ENCODE measurements at regions not wholly inside any gene's neighbourhood (a gene's known extent, or its start where the extent isn't known, plus 50 kb on each side); places are given as distances from the start of the nearest gene placed in this dataset.

- TF ChIP-seq POLR2A (IDR thresholded peaks at IDR 0.05) (no peak), CTCF (IDR thresholded peaks at IDR 0.05) (no peak)
- H3K27ac ChIP-seq: no peak overlapping the region
- intact Hi-C loops (cut with DNase I; ENCODE audit: low total_unique reads): no loop called here
- no peaks in the 10 kb centered on the region for H3K4me1 ChIP-seq
- no peak overlapping the region for H3K4me3 ChIP-seq
- DNase-seq: no peak
- no peaks in the 10 kb centered on the region for H3K27me3 ChIP-seq
- no peaks in the 10 kb centered on the region for H3K9me3 ChIP-seq
- WGBS, 2 donors: 62 to 64% methylated on average over 3 of the region's 3 CpGs
- H3K36me3 ChIP-seq (ENCODE audit: low read depth, missing control alignments): no peaks in the 10 kb centered on the region
Observed at GRCh38 chr1:63082766-63083165, 239.6 kb upstream of the FOXD3 start.

GRCh38 chr1:63087966-63088365, 234.4 kb upstream of the FOXD3 start:
- Histone ChIP-seq H3K27me3 (no peaks in the 10 kb centered on the region), H3K27ac (no peak overlapping the region), H3K36me3 (ENCODE audit: low read depth, missing control alignments) (no peaks in the 10 kb centered on the region), H3K9me3 (no peaks in the 10 kb centered on the region), H3K4me1 (no peaks in the 10 kb centered on the region), H3K4me3 (no peak overlapping the region)
- DNase-seq: no peak
- WGBS, 2 donors: 43 to 55% methylated on average over 10 of the region's 10 CpGs
- intact Hi-C loops (cut with DNase I; ENCODE audit: low total_unique reads): no loop called here
- TF ChIP-seq POLR2A (IDR thresholded peaks at IDR 0.05) (no peak), CTCF (IDR thresholded peaks at IDR 0.05) (no peak)

GRCh38 chr1:63099188-63099587, 223.2 kb upstream of the FOXD3 start:
- no peaks in the 10 kb centered on the region for H3K9me3 ChIP-seq
- no peak overlapping the region for H3K27ac ChIP-seq
- 31 to 32% methylated on average over 2 of the region's 2 CpGs for WGBS, 2 donors
- intact Hi-C loops (cut with DNase I; ENCODE audit: low total_unique reads): no loop called here
- no peak for TF ChIP-seq CTCF (IDR thresholded peaks at IDR 0.05)
- no peak for TF ChIP-seq POLR2A (IDR thresholded peaks at IDR 0.05)
- H3K4me3 ChIP-seq: no peak overlapping the region
- H3K4me1 ChIP-seq: no peaks in the 10 kb centered on the region
- no peaks in the 10 kb centered on the region for H3K36me3 ChIP-seq (ENCODE audit: low read depth, missing control alignments)
- no peak for DNase-seq
- H3K27me3 ChIP-seq: no peaks in the 10 kb centered on the region

- TF ChIP-seq CTCF (IDR thresholded peaks at IDR 0.05) (no peak), POLR2A (IDR thresholded peaks at IDR 0.05) (no peak)
- H3K36me3 ChIP-seq (ENCODE audit: low read depth, missing control alignments): no peaks in the 10 kb centered on the region
- H3K27ac ChIP-seq: no peak overlapping the region
- WGBS, 2 donors: 83 to 86% methylated on average over 3 of the region's 3 CpGs
- no peak overlapping the region for H3K4me3 ChIP-seq
- intact Hi-C loops (cut with DNase I; ENCODE audit: low total_unique reads): no loop called here
- DNase-seq: no peak
- no peaks in the 10 kb centered on the region for H3K9me3 ChIP-seq
- no peaks in the 10 kb centered on the region for H3K27me3 ChIP-seq
- H3K4me1 ChIP-seq: no peaks in the 10 kb centered on the region
Observed at GRCh38 chr1:63101336-63101735, 221.0 kb upstream of the FOXD3 start.

GRCh38 chr1:63103682-63104081, 218.7 kb upstream of the FOXD3 start:
- Histone ChIP-seq H3K4me3 (no peak overlapping the region), H3K9me3 (no peaks in the 10 kb centered on the region), H3K4me1 (no peaks in the 10 kb centered on the region), H3K36me3 (ENCODE audit: low read depth, missing control alignments) (no peaks in the 10 kb centered on the region), H3K27ac (no peak overlapping the region), H3K27me3 (no peaks in the 10 kb centered on the region)
- intact Hi-C loops (cut with DNase I; ENCODE audit: low total_unique reads): no loop called here
- WGBS, 2 donors: 60 to 80% methylated on average over 1 of the region's 1 CpG
- DNase-seq: no peak
- no peak for TF ChIP-seq CTCF (IDR thresholded peaks at IDR 0.05)
- no peak for TF ChIP-seq POLR2A (IDR thresholded peaks at IDR 0.05)

Data from testis (tissue), 2 donors.